GM21737 (cell line): ENCODE measurements at regions not wholly inside any gene's neighbourhood (a gene's known extent, or its start where the extent isn't known, plus 50 kb on each side); places are given as distances from the start of the nearest gene placed in this dataset.

ENCODE experiments used
- ATAC-seq: cut with Tn5 transposase; IDR thresholded peaks from one replicate; pipeline ENCODE4 v1.9.1; 2021; ENCODE audit warnings: mild to moderate bottlenecking, moderate library complexity; ENCODE audit not compliant: unreplicated experiment

DNA sequence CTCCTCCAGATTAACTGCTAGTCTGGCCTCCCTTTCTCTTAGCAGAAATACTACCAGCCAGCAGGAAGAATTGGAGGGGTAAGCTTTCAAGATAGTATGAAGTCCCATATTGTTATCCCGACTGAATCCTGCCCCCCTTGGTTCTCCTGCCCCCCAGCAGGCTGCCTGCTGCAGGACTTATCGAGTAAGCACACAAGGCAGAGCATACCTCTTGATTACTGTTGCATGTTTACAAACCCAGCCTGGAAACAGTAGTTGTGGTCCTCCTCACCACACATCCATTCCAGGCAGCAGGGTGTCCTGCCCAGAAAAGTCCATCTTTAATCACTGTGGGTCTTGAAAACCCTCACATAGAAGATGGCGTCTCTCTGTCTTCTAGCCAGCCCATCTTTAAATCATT, 66.8 kb upstream of the PPP2R3A start:
- ATAC-seq: no peak

DNA sequence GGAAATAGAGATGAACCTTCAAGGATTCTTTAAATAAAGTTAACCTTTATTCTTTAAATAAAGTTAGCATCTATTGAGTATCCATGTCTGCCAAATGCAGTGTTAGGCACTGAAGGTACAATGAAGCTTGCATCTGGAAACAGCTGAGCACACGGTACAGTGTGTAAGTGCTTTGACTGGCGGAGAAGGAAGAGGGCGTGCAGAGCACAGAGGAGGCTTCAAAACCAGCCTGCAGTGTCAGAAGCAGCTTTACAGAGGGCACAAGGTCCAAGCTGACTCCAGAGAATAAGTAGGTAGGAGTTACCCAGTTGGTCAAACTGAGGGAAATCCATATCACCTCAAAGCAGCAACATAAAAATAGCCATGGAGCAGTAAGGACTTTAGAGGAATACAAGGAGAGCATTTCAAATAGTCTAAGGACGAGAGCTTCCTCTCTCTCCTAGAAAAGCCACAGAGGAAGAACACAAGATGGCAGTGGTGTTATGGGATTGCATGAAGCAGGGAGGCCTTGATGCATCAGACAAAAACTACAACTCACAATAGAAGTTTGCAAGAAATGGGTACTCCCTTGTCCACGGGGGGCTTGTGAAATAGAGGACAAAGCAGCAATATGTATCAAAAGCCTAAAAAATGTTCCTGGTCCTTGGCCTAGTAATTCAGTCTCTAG, 60.3 kb upstream of the PPP2R3A start:
- no peak for ATAC-seq

DNA sequence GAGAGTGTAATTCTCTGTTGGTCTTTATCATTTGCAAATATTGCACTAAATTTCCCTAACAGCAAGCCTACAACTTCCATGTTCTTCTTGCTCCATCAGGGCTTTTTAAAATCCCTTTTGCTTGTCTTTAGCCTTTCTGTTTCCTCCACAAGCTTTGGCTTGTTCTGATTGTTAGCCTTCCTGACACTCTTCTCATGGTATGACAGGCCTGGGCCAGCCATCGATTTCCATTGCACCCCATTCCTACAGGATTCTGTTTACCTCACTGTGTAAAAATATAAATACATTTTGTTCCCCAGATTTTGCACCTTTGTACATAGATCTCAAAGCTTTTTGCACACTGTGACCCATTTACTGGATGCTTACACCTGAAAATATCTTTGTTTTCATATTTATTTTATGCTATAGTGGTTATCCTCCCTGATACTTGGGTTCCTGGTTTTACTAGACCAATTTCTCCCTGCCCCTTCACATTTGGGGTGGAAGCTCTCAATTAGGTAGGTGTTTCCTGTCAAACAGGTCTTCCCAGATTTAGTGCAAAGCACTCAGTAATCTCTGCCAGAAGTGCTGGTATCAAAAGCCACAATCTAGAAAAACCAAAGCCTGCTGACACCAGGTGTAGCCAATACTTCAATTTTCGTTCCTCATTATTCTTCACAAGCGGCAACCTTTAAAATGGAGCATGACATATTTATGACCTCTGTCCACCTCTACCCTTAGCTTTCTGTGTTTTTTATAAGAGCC, 57.9 kb upstream of the PPP2R3A start:
- no peak for ATAC-seq

DNA sequence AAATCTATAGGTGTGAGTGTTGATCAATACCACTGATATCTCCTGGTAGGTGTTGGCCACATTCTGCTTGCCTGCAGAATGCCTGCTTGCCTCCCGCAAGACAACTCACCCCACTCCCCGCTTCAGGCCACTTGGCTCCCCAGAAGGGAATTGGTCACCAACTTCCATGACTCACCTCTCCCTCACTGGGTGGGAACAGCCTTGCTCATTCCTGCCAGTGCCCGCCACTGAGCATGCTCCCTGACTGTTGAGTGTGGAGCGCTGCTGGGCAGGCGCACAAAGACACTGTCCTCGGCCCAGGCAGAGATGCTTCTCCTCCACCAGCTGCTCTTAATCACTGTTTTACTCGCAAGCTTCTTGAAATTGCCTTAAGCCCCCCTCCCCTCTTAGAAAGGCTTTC, 57.3 kb upstream of the PPP2R3A start:
- ATAC-seq: no peak

DNA sequence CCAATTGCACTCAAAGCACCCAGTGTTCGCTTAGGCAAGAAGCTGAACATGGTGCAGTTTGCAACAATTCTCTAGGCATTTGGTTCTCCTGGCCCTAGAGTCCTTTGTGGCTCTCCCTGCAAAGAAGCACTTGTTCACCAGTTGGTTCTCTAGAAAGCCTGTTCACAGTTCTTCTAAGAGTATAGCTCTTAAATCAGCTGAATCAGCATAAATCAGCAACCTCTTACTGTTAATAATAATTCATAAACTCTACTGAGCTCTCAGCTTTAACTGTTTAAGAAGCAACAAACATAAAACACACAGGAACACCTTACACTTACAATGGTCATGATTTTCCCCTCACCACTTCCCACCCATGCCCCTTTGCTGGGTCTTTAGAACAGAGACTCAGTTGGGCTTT, 56.8 kb upstream of the PPP2R3A start:
- ATAC-seq: no peak

DNA sequence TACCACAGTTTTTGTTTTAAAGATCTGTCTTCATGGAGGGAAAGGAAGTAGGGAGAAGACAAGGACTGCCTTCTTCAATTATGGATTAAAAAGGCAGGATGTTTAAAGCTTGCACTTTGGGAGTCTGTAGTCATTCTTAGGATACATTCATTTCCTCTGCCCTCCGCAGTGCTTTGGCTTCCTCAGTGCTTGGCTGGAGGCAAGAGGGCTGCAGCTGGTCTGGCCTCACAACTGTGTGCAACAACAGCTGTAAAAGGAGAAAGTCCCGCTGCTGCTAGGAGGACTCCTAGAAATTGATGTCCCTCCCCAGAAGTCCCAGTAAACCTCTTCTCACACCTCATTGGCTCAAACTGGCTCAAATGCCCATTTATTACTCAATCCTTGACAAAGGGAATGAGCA, 54.4 kb upstream of the PPP2R3A start:
- ATAC-seq: no peak

DNA sequence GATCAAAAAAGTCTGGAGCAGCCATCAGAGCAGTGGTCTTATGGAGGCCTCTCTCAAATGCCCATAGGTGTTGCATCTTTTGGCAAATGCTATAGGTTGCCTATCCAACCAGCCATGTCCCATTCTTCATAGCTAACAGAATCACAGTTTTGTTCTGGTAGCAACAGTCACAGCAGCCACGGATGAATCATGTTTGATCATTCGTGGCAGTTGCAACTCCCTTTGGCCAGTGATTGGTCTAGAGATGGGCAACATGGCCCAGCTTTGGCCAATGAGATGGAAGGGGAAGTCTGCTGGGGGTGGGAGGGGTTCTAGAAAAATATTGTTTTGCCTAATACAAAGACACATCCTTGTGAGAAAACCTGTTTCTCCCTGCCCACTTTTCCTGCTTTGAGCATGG, 50.3 kb upstream of the PPP2R3A start:
- no peak for ATAC-seq
